ENCODE measurements at regions not wholly inside any gene's neighbourhood (a gene's known extent, or its start where the extent isn't known, plus 50 kb on each side); places are given as distances from the start of the nearest gene placed in this dataset.

DNA sequence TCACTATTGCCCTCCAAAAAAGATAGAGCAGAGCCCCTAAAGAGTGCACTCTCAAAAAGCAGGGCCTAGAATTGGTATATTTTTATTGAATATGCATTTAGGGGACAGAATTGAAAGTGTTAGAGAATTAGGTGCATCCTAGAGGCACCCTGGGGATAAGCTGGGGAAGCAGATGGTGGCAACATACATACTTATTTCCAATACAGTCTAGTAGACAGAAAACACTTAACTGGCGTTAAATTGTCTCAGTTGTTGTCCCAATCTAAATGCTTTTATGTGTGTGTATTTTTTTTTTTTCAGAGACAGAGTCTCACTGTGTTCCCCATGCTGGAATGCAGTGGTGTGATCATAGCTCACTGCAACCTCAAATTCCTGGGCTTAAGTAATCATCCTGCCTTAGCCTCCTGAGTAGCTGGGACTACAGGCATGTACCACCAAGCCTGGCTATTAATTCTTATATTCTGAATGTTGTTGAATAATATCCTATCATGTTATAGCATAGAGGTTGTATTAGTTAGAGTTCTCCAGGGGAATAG, 481.8 kb downstream of the GRXCR1 start:
- TF ChIP-seq, protein P1, sequence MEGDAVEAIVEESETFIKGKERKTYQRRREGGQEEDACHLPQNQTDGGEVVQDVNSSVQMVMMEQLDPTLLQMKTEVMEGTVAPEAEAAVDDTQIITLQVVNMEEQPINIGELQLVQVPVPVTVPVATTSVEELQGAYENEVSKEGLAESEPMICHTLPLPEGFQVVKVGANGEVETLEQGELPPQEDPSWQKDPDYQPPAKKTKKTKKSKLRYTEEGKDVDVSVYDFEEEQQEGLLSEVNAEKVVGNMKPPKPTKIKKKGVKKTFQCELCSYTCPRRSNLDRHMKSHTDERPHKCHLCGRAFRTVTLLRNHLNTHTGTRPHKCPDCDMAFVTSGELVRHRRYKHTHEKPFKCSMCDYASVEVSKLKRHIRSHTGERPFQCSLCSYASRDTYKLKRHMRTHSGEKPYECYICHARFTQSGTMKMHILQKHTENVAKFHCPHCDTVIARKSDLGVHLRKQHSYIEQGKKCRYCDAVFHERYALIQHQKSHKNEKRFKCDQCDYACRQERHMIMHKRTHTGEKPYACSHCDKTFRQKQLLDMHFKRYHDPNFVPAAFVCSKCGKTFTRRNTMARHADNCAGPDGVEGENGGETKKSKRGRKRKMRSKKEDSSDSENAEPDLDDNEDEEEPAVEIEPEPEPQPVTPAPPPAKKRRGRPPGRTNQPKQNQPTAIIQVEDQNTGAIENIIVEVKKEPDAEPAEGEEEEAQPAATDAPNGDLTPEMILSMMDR (IDR thresholded peaks at IDR 0.05) = no peak
- no peak for TF ChIP-seq POLR2A (IDR thresholded peaks at IDR 0.05)
